Testis (tissue), 2 donors: ENCODE measurements at regions not wholly inside any gene's neighbourhood (a gene's known extent, or its start where the extent isn't known, plus 50 kb on each side); places are given as distances from the start of the nearest gene placed in this dataset.

Experiments
- DNase-seq: peaks from one replicate; pipeline ENCODE4 v3.0.0-alpha.2; 2019
- H3K27ac ChIP-seq, 2 donors: fragments of 200-600 bp; sonication (generic); one replicate each; pipeline ENCODE4 v1.5.1; 2019
- H3K27me3 ChIP-seq: fragments of 200-600 bp; sonication (generic); one replicate; pipeline ENCODE4 v1.5.1; 2019
- H3K36me3 ChIP-seq: fragments of 200-600 bp; sonication (generic); one replicate; pipeline ENCODE4 v1.5.1; 2017; ENCODE audit warnings: low read depth; ENCODE audit errors: missing control alignments
- H3K4me1 ChIP-seq: fragments of 200-600 bp; sonication (generic); one replicate; pipeline ENCODE4 v1.5.1; 2019
- H3K4me3 ChIP-seq, 2 donors: fragments of 200-600 bp; sonication (generic); one replicate each; pipeline ENCODE4 v1.5.1; 2017 to 2019
- H3K9me3 ChIP-seq: fragments of 200-600 bp; sonication (generic); one replicate; pipeline ENCODE4 v1.5.1; 2017
- POLR2A ChIP-seq: fragments of 450-650 bp; IDR thresholded peaks from one replicate; pipeline ENCODE4 v1.6.1; 2017; ENCODE audit warnings: antibody characterized with exemption, mild to moderate bottlenecking, moderate library complexity
- WGBS, 2 donors: methylation state at CpG; one replicate each; pipeline ENCODE4 v1.1.5; 2018; 5-methylcytosine and 5-hydroxymethylcytosine counted together
- intact Hi-C: fragments of 100-400 bp; cut with DNase I; formaldehyde crosslinking; loops from one replicate; pipeline ENCODE4 v1.15.1; 2023; ENCODE audit warnings: low total_unique reads
- TF ChIP-seq, protein P1 (sequence below), 3 experiments: fragments of 450-650 bp in 2 of 3; fragments of 200-600 bp in 1 of 3; sonication (generic) in 1 of 3; IDR thresholded peaks; one replicate each; pipeline ENCODE4 v1.5.1; 2016 to 2019; ENCODE audit warnings: antibody characterized with exemption in 3 of 3, mild to moderate bottlenecking in 2 of 3, moderate library complexity in 1 of 3

DNA sequence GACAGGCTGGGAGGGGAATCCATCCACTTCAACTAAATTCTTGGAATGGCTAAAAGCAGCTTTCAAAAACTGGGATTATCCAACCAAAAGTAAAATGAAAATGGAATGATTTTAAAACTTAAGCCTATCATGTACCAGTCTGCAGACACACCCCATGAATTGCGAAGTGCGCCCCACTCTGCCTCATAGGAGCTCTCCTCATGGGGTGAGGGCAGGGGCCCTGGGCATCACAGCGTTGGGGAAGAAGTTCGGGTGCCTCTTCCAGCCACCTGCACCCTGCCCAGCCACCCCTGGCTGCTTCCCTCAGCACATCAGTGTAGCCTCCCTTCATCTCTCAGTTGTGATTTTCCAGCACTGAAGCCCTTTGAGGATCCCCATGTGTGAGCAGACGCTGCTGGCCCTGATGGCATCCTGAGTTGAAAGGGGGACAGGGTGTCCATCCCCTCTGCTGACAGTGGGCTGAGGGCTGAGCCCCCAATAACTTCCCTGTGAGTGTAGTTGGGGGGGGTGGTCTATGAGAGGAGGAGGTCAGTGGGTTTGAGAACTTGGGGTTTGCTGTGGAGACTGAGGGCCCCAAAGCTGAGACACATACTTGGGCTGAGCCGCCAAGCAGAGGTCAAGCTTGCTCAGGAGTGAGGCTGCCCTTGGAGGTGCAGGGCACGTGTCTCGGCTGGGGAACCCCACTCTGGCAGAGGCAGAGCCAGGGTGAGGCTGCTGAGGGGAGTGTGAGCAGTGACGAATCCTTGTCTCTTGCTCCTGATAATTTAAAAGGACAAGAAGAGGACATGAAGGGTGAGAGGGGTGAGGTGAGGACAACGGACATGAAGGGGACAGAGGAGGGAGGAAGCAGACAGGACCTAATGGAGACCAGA lies 542.1 kb downstream of the TCERG1L start:
- no peaks in the 10 kb centered on the region for H3K4me1 ChIP-seq
- no peak for DNase-seq
- no peaks in the 10 kb centered on the region for H3K36me3 ChIP-seq
- no peaks in the 10 kb centered on the region for H3K9me3 ChIP-seq
- no peak overlapping the region for H3K27ac ChIP-seq
- no peak overlapping the region for H3K4me3 ChIP-seq
- intact Hi-C loops: no loop called here
- 87 to 90% methylated on average over 9 to 10 of the region's 10 CpGs for WGBS, 2 donors
- TF ChIP-seq, protein P1, sequence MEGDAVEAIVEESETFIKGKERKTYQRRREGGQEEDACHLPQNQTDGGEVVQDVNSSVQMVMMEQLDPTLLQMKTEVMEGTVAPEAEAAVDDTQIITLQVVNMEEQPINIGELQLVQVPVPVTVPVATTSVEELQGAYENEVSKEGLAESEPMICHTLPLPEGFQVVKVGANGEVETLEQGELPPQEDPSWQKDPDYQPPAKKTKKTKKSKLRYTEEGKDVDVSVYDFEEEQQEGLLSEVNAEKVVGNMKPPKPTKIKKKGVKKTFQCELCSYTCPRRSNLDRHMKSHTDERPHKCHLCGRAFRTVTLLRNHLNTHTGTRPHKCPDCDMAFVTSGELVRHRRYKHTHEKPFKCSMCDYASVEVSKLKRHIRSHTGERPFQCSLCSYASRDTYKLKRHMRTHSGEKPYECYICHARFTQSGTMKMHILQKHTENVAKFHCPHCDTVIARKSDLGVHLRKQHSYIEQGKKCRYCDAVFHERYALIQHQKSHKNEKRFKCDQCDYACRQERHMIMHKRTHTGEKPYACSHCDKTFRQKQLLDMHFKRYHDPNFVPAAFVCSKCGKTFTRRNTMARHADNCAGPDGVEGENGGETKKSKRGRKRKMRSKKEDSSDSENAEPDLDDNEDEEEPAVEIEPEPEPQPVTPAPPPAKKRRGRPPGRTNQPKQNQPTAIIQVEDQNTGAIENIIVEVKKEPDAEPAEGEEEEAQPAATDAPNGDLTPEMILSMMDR (IDR thresholded peaks at IDR 0.05): no peak
- TF ChIP-seq POLR2A: no peak
- H3K27me3 ChIP-seq: no peaks in the 10 kb centered on the region

- no peak overlapping the region for H3K27ac ChIP-seq
- TF ChIP-seq POLR2A: no peak
- TF ChIP-seq, protein P1 (IDR thresholded peaks at IDR 0.05): no peak
- H3K36me3 ChIP-seq: no peaks in the 10 kb centered on the region
- no peaks in the 10 kb centered on the region for H3K4me1 ChIP-seq
- intact Hi-C loops: no loop called here
- H3K27me3 ChIP-seq: no peaks in the 10 kb centered on the region
- H3K4me3 ChIP-seq: no peak overlapping the region
- DNase-seq: no peak
- H3K9me3 ChIP-seq: no peaks in the 10 kb centered on the region
- WGBS, 2 donors: 85% methylated on average over 13 of the region's 13 CpGs
Measured at GRCh38 chr10:130770018-130770630, 541.4 kb downstream of the TCERG1L start.

GRCh38 chr10:130771491-130771946 lies 540.0 kb downstream of the TCERG1L start:
- intact Hi-C loops: no loop called here
- H3K4me1 ChIP-seq: no peaks in the 10 kb centered on the region
- 62 to 64% methylated on average over 13 of the region's 13 CpGs for WGBS, 2 donors
- H3K27me3 ChIP-seq: no peaks in the 10 kb centered on the region
- peak; percentile 25 for DNase-seq
- no peaks in the 10 kb centered on the region for H3K9me3 ChIP-seq
- H3K4me3 ChIP-seq: no peak overlapping the region
- TF ChIP-seq, protein P1 (IDR thresholded peaks at IDR 0.05): no peak
- no peak for TF ChIP-seq POLR2A
- H3K36me3 ChIP-seq: no peaks in the 10 kb centered on the region
- no peak overlapping the region for H3K27ac ChIP-seq

- intact Hi-C loops: no loop called here
- no peak for TF ChIP-seq POLR2A
- TF ChIP-seq, protein P1 (IDR thresholded peaks at IDR 0.05): no peak
- Histone ChIP-seq H3K27me3 (no peaks in the 10 kb centered on the region), H3K9me3 (no peaks in the 10 kb centered on the region), H3K4me3 (no peak overlapping the region), H3K27ac (no peak overlapping the region), H3K4me1 (no peaks in the 10 kb centered on the region), H3K36me3 (no peaks in the 10 kb centered on the region)
- 88 to 95% methylated on average over 5 of the region's 5 CpGs for WGBS, 2 donors
- DNase-seq: no peak
Measured at GRCh38 chr10:130772056-130772455, 539.5 kb downstream of the TCERG1L start.
